Stomach (tissue), 8 donors: ENCODE measurements at regions not wholly inside any gene's neighbourhood (a gene's known extent, or its start where the extent isn't known, plus 50 kb on each side); places are given as distances from the start of the nearest gene placed in this dataset.
A peak's percentile ranks its signal among the peaks of the same experiment; 100 is the strongest.

Experiments
- DNase-seq, 2 donors: peaks; one replicate each; pipeline versions ENCODE4 v3.0.0 to v3.0.0-alpha.2; 2013 to 2019
- H3K27ac ChIP-seq, 5 donors: fragments of 200-600 bp in 4 of 5; sonication (generic) in 4 of 5; one replicate each; pipeline ENCODE4 v1.5.1; 2013 to 2019; ENCODE audit warnings: mild to moderate bottlenecking in 1 of 5, moderate library complexity in 1 of 5
- H3K27me3 ChIP-seq, 3 donors: fragments of 200-600 bp; sonication (generic); one replicate each; pipeline ENCODE4 v1.5.1; 2017 to 2019; ENCODE audit warnings: mixed run types in 1 of 3
- H3K36me3 ChIP-seq, 4 donors: fragments of 200-600 bp; sonication (generic); 1 replicate in 3 of 4; 2 replicates in 1 of 4; pipeline ENCODE4 v1.5.1; 2016 to 2019
- H3K4me1 ChIP-seq, 4 donors: fragments of 200-600 bp; sonication (generic); one replicate each; pipeline ENCODE4 v1.5.1; 2016 to 2019
- H3K4me3 ChIP-seq, 4 donors: fragments of 200-600 bp; sonication (generic) in 3 of 4; one replicate each; pipeline ENCODE4 v1.5.1; 2016 to 2019; ENCODE audit warnings: mild to moderate bottlenecking in 1 of 4
- H3K9me3 ChIP-seq, 4 donors: fragments of 200-600 bp; sonication (generic); one replicate each; pipeline ENCODE4 v1.5.1; 2016 to 2019
- EP300 ChIP-seq: sonication (generic); formaldehyde crosslinking; IDR thresholded peaks from one replicate; pipeline ENCODE4 v1.6.1; 2017; ENCODE audit warnings: antibody characterized with exemption
- POLR2A ChIP-seq, 4 donors: fragments of 450-650 bp; IDR thresholded peaks; one replicate each; pipeline ENCODE4 v1.6.1; 2016; ENCODE audit warnings: antibody characterized with exemption in 4 of 4, control low read depth in 2 of 4, mild to moderate bottlenecking in 1 of 4, moderate library complexity in 1 of 4
- POLR2AphosphoS5 ChIP-seq, 3 donors: sonication (generic); formaldehyde crosslinking; IDR thresholded peaks; one replicate each; pipeline ENCODE4 v1.6.1; 2016; ENCODE audit warnings: antibody characterized with exemption in 3 of 3
- WGBS, 5 donors: extraction: QIAGEN DNeasy Blood & Tissue Kit in 3 of 5; methylation state at CpG; one replicate each; pipeline versions ENCODE4 v1.1.5 to v1.1.7; 2013 to 2018; 5-methylcytosine and 5-hydroxymethylcytosine counted together
- intact Hi-C: fragments of 100-400 bp; cut with DNase I; formaldehyde crosslinking; loops from one replicate; pipeline ENCODE4 v1.15.1; 2023; ENCODE audit warnings: low total_unique reads
- TF ChIP-seq, protein P1 (sequence below), 7 experiments: fragments of 450-650 bp in 4 of 7; fragments of 200-600 bp in 3 of 7; sonication (generic) in 3 of 7; IDR thresholded peaks; one replicate each; pipeline ENCODE4 v1.5.1; 2016 to 2019; ENCODE audit warnings: antibody characterized with exemption in 7 of 7, control low read depth in 2 of 7, mild to moderate bottlenecking in 1 of 7
- donor health status: healthy with polysubstance abuse.
- donor health status: Bipolar disorder and iron deficiency.
- donor health status: healthy.

DNA sequence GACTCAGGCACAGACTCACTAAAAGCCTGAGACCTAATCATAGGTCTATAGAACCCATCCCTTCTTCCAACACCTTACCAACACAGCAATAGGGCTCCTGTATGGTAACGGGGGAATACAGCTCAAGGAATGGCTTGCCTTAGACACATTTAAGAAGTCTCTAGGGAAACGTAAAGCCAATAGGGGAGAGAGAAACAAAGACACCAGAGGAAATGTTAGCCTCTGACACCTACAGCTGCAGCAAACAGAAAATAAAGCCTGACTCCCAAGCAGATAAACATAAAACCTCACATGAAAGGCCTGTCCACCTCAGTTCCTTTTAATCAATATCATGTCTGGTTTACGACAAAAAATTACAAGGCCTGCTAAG, 51.1 kb upstream of the NCOA1 start:
- Histone ChIP-seq H3K9me3 (no peaks in the 10 kb centered on the region), H3K4me1 (peaks cover 11 to 20% (median 15%) of the 10 kb centered on the region in 4 donors), H3K4me3 (no peak overlapping the region), H3K27me3 (no peaks in the 10 kb centered on the region), H3K27ac (no peak overlapping the region), H3K36me3 (no peaks in the 10 kb centered on the region)
- WGBS, 5 donors, result 89 to 94% (median 91%) methylated on average over 3 of the region's 3 CpGs
- intact Hi-C loops, result no loop called here
- no peak for DNase-seq
- TF ChIP-seq, protein P1, sequence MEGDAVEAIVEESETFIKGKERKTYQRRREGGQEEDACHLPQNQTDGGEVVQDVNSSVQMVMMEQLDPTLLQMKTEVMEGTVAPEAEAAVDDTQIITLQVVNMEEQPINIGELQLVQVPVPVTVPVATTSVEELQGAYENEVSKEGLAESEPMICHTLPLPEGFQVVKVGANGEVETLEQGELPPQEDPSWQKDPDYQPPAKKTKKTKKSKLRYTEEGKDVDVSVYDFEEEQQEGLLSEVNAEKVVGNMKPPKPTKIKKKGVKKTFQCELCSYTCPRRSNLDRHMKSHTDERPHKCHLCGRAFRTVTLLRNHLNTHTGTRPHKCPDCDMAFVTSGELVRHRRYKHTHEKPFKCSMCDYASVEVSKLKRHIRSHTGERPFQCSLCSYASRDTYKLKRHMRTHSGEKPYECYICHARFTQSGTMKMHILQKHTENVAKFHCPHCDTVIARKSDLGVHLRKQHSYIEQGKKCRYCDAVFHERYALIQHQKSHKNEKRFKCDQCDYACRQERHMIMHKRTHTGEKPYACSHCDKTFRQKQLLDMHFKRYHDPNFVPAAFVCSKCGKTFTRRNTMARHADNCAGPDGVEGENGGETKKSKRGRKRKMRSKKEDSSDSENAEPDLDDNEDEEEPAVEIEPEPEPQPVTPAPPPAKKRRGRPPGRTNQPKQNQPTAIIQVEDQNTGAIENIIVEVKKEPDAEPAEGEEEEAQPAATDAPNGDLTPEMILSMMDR (IDR thresholded peaks at IDR 0.05), result no peak
- TF ChIP-seq POLR2A (IDR thresholded peaks at IDR 0.05) (no peak), EP300 (no peak), POLR2AphosphoS5 (IDR thresholded peaks at IDR 0.05) (no peak)

DNA sequence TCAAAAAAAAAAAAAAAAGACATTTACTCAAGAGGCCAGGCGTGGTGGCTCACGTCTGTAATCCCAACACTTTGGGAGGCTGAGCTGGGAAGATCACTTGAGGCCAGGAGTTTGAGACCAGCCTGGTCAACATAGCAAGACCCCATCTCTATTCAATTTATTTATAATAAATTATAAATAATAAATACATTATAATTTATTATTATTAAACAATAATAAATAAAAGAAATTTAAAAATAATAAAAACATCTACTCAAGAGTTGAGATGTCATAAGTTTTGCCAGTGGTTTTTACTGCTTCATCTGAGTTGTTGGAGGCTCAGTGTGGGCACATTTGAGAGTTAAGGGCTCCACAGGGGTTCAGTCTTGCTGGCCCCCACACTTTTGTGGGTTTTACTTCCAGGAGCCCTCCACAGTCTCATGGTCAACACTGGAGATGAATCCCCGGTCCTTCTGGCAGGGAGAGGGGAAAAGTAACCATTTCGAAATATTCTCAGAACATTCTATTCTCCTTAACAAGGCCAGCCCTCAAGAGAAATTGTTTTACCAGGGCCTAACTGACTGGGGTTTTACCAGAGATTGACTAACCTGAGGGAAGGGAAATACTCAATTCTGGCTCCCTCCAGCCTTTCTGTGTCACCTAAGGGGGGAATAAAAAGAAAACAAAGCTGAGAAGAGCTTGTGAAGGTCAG, 51.6 kb upstream of the NCOA1 start:
- WGBS, 5 donors, result 91 to 98% (median 96%) methylated on average over 4 of the region's 4 CpGs
- Histone ChIP-seq H3K9me3 (no peaks in the 10 kb centered on the region), H3K4me3 (no peak overlapping the region), H3K4me1 (peaks cover 11 to 21% (median 21%) of the 10 kb centered on the region in 4 donors), H3K27ac (no peak overlapping the region), H3K36me3 (no peaks in the 10 kb centered on the region), H3K27me3 (no peaks in the 10 kb centered on the region)
- no peak for DNase-seq
- intact Hi-C loops, result no loop called here
- TF ChIP-seq POLR2A (IDR thresholded peaks at IDR 0.05) (no peak), POLR2AphosphoS5 (IDR thresholded peaks at IDR 0.05) (no peak), EP300 (no peak)
- TF ChIP-seq, protein P1 (IDR thresholded peaks at IDR 0.05), result no peak

DNA sequence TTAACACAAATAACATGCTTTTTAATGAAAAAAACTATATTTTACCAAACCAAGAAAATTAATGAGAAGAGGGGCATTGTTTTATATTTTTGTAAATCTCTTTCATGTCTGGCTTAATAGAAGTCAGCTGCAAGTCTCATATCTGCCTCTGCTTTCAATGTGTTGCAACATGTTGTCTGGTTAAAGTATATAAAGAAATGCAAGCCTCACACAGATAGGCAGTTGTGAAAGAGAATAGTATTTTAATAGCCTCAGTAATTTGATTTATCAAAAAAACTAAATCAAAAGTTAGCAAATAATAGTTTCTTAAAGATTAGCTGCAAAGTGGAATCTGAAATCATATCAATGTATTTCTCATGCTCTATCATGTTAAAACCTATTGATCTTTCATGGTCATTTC, 52.9 kb upstream of the NCOA1 start:
- H3K36me3 ChIP-seq, result no peaks in the 10 kb centered on the region
- H3K27me3 ChIP-seq, result no peaks in the 10 kb centered on the region
- no peaks in the 10 kb centered on the region for H3K9me3 ChIP-seq
- no peak for TF ChIP-seq EP300
- TF ChIP-seq POLR2A (IDR thresholded peaks at IDR 0.05), result no peak
- H3K4me1 ChIP-seq, result peaks cover 11 to 22% (median 22%) of the 10 kb centered on the region in 4 donors
- intact Hi-C loops, result no loop called here
- H3K27ac ChIP-seq, result no peak overlapping the region
- DNase-seq, result no peak
- H3K4me3 ChIP-seq, result no peak overlapping the region

DNA sequence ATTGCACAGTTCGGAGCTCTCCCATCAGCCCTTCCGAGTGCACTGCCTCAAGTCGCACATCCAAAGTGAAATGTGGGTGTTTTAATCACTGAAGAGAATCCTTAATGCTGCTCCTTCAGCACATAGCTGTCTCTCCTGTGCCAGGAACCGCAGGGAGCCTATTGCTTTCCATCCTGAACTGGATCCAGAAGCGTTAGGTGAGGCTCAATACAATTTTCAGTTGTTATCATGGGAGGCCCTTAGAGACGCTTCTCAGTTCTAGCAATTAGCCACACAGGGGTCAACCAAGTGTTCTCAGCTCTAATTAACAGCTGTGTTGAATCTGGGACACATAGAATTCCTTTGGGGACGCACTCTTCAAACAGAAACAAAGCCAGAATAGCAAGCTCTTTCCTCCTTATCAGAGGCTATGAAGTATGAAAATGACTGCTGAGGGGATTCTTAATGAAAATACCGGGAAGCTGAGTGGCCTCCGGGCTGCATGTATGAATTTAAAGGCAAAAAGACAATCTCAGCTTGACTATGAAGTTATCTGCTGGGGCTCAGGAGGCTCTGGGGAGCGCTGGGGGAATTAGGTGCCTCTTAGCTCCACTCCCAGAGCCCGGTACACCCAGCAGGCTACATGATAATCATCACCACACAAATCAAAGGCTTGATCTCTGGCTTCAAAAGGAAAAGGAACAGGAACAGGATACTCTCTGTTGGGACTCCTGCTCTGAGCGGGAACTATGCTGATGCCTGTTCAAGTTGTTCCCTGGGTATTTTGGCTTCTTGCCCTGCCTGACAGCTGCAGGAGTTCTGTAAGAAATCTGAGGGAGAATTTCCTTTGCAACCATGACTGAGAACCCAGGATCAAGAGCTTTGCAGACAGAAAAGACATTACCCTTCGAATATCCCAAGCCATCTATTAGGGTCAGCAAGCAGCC, 55.4 kb upstream of the NCOA1 start:
- WGBS, 5 donors, result 46 to 50% (median 49%) methylated on average over 13 of the region's 13 CpGs
- H3K36me3 ChIP-seq, result no peaks in the 10 kb centered on the region
- peaks cover 11 to 22% (median 22%) of the 10 kb centered on the region in 4 donors for H3K4me1 ChIP-seq
- DNase-seq, result peak; percentile 64 to 88
- no peak overlapping the region for H3K4me3 ChIP-seq
- H3K27ac ChIP-seq, result peak overlapping the region in 4 of 5 donors; percentile 48 to 72 (median 68)
- TF ChIP-seq EP300, result no peak
- TF ChIP-seq, protein P1 (IDR thresholded peaks at IDR 0.05), result no peak
- TF ChIP-seq POLR2AphosphoS5 (IDR thresholded peaks at IDR 0.05), result peak; percentile 6 to 39 (median 16)
- intact Hi-C loops, result no loop called here
- no peaks in the 10 kb centered on the region for H3K27me3 ChIP-seq
- H3K9me3 ChIP-seq, result no peaks in the 10 kb centered on the region
